GM04503 (cell line): ENCODE measurements at regions not wholly inside any gene's neighbourhood (a gene's known extent, or its start where the extent isn't known, plus 50 kb on each side); places are given as distances from the start of the nearest gene placed in this dataset.

Source experiments
- DNase-seq: peaks from one replicate; pipeline ENCODE4 v3.0.0-alpha.2; 2012; ENCODE audit warnings: low read depth

DNA sequence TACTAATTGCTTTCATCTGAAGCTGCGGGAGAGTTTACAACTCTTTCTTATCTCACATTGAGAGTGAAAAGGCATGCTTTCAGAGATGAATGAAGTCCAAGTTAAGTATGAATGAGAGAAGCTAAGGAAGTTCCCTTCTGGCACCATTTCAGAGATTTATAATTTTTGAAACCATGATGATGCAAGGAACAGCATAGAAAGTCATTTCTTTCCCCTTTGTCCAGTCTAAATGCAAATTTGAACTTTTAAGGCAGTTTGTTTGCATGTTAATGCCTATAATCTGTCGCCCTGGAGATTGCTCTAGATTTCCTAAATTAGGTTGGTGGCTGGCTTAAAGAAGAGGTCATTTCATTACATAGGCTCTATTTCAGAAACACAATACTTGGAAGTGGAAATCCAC lies 594.8 kb upstream of the GOT2 start:
- DNase-seq = no peak

DNA sequence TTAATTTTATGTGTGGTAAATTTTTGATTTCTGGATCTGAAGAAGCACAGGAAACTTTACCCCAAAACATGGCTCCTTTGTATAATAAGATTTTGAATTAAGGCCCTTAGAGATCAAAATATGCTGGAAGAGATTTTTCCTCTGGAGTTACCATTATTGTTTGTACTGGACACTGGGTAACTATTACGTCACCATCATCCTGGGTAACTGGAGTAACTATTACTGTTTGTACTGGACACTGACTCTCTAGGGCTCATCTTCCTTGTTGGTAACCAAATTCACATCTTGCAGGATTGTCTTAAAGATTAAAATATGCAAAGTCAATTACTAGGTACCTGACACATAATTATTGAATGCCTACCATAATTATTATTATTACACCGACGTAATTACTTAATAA lies 593.8 kb upstream of the GOT2 start:
- DNase-seq = no peak

DNA sequence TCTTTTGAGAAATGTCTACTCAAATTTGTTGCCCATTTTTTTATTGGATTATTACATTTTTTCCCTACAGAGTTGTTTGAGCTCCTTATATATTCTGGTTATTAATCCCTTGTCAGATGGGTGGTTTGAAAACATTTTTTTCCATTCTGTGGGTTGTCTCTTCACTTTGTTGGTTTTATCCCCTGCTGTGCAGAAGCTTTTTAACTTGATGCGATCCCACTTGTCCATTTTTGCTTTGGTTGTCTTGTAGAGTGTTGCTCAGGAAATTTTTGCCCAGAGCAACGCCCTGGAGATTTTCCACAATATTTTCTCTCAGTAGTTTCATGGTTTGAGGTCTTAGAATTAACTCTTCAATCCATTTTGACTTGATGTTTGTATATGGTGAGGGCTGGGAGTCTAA lies 592.8 kb upstream of the GOT2 start:
- DNase-seq = no peak

DNA sequence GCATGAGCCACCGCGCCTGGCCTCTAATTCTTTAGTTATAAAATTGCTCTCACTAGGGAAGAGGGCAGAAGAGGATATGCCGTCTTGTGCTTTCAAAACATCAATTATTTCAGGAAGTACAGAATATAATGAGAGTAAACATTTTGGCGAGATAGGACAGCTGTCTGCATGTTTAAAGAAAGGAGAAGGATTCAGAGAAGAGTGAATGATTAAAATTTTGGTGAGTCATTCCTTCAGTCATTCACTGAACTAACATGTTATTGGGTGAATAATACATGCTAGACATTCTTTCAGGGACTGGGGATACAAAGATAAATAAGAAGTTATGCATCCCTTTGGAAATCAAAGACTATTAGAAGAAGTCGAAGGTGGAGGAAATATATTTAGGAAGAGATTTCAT lies 590.3 kb upstream of the GOT2 start:
- DNase-seq = no peak

DNA sequence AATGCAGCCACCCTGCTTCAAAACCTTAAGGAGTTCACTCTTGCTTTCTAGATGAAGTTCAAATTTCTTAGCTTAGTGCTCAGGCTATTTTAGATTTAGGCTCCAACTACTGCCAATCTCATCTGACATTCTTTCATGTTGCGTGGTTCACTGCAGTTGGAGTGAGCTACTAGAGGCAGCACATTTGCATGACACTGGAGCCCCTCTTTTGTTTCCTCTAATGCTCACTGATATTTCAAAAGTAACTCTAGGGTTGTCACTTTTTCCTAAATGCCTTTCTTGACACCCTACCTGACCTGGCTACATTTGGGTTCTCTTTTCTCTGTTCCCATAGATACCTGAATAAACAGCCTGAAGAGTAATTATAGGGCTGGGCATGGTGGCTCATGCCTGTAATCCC lies 586.5 kb upstream of the GOT2 start:
- DNase-seq = no peak

DNA sequence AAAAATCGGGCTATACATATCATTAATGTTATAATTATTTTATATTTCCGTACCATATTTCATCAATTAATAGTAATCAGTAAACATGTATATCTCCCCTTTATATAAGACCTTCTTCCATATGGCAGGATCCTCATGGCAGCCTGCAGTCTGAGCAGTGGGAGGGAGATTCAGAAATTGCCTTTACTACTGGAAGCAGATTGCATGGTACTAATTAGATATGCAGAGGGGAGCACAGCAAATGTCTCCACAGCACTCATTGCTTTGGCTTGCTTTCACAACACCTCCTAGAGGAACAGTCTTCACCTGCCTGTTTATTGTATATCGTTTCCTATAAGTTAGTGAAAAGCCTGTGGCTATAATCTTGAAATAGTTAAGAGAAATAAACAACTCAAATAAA lies 585.8 kb upstream of the GOT2 start:
- no peak for DNase-seq

DNA sequence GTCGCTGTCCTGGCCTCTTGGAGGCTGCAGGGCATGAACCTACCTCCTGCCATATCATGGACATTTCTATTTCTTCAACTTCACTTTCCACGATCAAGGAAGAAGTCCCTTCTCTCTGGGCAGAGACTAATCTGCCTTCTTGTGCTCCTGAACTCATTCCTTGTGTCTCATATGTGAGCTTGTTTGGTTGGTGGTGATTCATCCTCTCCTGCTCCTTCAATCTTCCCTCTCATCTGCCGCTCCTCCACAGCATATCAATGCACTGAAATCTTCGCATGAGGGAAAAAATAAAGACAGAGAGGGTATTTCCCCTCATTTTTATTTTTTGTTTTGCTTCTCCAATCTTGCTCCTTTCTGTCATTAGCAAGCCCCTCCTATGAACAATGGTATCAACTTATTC lies 571.7 kb upstream of the GOT2 start:
- DNase-seq = no peak

DNA sequence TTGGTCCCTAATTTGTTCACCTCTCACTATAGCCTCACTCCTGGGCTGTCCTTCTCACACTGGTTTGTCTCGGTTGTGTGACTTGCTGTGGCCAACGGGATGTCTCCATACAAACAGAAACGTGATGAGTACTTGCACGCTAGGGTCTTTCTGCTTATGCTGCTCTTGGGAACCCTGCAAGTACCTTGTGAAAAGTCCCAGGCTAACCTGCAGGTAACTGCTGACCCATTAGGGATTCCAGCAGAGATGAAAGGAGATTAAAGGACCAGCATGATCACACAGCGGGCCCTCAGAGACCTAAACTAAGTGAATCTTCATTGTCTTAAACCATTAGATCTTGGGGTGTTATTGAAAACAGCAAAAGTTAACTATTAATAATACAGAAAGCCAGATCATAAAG lies 562.8 kb upstream of the GOT2 start:
- no peak for DNase-seq

DNA sequence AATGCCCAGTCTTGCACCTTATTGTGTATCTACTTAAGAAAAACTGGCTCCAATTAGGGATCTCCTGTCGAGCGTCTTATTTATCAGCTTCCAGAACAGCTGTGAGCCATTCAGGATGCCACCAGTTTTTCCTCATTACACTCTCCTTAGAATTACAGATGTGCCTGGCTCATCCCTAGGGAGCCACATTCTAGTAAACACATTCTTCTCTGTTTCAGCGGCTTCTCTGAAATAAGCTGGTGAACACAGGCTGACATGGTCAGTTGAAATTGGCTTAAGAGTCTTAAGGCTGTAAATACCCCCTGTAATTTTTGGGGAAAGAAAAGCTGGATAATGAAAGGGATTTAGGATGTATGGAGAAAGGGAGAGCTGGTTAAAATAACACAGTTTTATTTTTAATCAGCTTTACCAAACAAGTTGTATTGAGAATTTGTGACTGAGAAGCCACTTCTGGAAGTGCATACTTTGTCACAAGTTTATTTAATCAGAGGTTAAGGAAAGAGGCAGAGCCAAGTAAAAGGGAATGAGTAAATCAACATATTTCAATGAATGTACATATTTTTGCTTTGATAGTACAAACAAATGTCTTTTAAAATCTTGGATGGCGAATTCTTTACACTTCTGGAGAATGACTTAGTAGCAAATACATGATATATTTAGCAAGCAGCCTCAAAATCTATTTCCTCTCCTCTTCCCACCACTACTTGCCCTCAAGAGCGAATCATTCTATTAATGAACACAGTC lies 562.0 kb upstream of the GOT2 start:
- no peak for DNase-seq

DNA sequence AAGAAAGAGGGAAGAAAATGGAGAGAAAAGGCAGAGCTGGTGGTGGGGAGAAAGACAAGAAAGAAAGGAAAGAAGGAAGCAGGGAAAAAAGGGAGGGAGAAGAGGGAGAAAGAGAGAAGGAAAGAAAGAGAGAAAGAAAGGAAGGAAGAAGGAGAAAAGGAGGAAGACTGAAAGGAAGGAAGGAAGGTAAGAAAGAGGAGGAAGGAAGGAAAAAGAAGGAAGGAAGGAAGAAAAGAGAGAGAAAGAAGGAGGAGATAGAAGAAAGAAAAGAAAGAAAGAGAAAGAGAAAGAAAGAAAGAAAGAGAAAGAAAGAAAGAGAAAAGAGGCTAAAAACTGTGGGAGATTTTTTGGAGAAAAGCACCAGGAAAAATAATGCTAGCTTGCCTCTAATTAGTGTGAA lies 561.4 kb upstream of the GOT2 start:
- no peak for DNase-seq

DNA sequence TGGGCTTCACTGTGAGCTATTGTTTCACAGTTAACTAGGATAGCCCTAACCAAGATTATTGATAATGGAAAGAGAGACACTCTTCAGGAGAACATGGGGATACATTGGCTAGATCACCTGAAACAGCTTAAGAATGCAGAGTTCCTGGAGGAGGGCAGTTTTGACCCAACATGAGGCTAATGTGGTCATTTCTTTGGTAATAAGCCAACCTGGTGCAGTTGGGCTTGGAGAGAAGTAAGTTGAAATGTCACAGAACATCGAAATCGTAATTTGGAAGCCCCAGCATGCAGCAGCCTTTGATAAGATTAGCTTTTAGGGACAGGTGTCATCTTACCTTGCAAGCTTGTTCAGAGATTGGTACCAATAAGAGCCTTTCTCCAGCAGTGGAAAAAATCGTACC lies 556.6 kb upstream of the GOT2 start:
- no peak for DNase-seq

DNA sequence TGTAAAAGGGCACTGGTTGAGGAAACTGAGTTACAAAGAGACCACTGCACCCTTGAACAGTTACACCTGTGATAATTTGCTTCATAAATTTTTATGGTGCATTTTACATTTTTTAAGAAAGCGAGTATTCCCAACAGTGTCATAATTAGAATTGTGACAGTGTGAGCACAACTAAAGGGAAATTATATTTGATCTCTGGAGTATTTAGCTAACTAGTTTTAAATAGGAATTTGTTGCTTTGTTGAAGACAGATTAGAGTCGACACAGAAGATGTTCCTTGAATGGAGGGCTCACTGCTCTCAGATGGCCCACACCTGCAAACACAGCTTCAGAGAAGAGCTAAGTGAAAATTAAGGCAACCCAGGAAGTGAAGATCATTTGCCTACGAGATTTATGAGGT lies 555.0 kb upstream of the GOT2 start:
- no peak for DNase-seq

DNA sequence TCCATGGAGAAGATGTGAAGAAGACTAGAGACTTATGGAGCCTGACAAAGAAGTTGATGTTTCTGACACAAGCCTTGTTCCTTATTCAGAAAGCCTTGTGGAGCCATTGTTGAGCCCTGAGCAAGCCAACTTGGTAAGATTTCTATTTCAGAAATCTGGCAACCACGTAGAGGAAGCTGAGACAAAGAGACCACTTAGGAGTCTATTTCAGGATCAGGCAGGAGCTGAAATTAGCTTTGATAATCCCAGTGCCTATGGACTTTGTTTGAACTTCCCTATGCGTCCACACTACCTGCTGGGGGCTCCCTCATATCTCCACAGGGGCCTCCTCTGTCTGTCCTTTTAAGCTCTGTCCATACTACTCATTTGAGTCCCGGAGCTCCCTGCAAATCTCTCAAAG lies 540.0 kb upstream of the GOT2 start:
- no peak for DNase-seq

DNA sequence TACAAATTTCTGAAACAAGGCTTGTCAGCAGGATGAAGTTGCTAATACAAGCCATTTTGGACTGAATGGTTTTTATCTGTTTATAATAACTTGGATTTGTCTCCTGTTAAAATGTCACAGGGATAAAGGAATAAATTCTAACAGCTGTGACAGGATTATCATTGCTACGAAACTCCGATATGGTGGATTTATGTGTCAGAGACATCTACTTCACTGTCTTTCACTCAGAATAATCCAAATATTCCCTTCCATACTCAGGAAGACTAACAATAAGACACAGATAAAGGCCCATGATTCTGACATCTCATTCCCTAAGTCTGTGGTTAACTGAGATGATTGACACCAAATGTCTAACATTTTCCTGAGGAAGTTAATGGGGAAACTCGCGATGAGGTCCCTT lies 529.8 kb upstream of the GOT2 start:
- no peak for DNase-seq

DNA sequence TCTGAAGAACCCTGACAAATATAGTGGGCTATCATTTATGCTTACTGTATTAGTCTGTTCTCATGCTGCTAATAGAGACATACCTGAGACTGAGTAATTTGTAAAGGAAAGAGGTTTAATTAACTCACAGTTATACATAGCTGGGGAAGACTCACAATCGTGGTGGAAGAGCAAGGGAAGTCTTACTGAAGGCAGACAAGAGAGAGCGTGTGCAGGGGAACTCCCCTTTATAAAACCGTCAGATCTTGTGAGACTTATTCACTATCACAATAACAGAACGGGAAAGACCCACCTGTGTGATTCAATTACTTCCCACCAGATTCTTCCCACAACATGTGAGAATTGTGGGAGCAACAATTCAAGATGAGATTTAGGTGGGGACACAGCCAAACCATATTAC lies 526.8 kb upstream of the GOT2 start:
- DNase-seq = no peak

DNA sequence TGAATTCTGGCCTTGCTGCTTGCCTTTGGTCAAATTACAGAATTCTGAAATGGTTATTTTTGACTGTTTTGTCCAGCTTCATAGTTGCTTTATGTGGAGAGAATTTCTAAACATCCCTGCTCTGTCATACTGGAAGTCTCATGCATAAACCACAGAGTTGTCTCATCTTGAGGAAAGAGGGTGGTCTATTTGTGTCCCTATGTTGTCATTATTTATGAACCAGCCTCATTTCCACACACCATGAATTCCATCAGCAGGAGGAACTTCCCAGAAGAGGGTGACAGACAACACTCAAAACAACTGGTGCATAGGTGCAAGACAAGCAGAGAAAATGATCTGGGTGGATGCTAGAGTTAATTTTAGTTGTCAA lies 525.8 kb upstream of the GOT2 start:
- no peak for DNase-seq

DNA sequence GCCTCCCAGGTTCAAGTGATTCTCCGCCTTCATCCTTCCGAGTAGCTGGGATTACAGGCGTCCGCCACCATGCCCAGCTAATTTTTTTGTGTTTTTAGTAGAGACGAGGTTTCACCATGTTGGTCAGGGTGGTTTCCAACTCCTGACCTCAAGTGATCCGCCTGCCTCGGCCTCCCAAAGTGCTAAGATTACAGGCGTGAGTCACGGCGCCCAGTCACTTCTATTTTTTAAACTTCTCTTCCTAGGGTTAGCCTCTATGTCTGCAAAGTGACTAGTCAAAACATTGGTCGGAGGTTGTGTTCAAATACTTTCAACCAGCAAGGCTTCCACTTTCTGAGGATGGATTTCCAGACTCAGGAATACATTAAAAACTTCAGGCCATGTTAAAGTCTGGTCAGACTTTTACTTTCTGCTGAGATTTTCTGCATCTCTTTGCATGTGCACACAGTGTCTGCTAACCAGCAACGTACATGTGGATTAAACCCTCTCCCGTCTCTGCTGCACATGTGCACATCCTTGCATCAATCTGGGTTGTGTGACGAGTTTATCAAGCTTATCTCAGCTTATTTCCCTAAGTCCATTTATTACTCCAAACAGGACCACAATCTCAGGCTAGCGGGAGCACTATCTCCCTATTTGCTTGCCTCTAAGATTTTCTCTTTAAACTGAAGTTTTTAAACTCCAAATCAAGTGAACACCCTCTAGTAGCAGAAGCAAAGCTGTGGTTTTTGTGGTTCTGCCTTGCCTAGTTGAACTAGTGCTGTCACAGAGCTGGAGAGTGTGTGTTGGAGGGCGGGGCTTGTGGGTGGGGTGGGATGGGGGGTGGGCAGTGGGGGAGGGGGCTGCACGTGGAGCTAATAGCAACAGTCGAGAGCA lies 525.2 kb upstream of the GOT2 start:
- no peak for DNase-seq

DNA sequence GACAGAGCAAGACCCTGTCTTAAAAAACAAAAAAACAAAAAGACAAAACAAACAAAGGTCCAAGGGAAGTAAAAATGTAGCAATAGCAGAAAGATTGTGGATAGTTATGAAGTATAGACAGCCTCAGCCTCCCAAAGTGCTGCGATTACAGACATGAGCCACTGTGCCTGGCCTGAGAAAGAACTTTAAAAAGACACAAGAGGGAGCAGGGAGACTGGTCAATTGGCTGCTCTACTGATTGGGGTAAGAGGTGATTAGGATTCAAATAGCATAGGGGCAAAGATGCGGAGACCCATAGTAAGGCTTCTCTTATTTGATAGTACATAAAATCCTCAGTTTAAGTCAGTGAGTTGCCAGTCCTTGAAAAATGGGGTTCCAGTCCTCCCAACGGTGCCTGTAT lies 518.2 kb upstream of the GOT2 start:
- DNase-seq = no peak

DNA sequence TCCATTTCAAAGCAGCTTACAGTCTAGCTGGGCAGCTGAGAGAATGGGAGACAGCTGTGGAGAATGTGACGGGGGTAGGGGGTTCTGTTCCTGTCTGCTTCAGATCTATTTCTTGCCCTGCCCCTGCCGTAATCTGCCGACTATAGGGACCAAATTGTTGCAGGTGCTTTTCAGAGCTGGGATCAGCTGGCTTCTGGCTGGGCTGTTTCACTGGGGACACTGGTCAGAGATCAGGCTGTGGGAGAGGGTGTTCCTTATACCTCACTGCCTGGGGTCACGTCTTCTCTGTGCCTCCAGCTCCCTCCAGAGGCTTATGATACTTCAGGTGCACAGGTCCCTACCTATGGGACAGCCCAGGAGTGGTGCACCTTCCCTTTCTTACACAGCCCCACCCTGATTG lies 514.9 kb upstream of the GOT2 start:
- no peak for DNase-seq

DNA sequence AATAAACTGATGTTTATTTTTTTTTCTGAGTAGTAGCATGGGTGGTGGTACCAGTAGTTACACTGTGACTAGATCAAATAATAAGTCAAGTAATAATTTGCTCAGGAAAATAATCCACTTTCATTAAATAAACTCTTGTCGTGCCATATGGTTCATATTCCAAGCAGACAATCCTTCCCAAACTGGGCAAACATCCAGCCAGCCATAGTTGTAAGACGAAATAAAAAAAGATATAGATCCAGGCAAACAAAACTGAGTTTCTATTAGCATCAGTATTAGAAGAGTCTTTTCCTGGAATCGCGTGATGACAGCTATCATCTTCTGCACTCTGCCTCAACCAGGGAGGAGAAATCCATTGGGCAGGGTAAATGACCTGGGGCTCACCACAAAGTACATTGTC lies 508.4 kb upstream of the GOT2 start:
- no peak for DNase-seq

DNA sequence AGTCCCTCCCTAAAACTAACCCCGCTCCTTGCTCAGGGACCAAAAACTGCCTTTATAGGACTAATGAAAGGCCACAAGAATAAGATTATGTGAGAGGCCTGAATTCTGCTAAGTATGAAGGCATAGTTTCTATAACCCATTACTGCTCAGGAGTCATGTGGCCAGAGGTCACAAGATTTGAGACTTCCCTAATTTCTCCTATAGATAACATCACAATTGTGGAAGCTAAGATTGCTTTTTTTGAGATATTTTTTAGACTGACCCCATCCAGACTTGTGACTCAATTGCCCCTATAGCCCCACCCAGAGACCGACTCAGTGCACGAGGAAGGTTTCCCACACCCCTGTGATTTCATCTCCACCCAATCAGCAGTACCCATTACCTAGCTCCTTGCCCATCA lies 504.1 kb upstream of the GOT2 start:
- DNase-seq = no peak

DNA sequence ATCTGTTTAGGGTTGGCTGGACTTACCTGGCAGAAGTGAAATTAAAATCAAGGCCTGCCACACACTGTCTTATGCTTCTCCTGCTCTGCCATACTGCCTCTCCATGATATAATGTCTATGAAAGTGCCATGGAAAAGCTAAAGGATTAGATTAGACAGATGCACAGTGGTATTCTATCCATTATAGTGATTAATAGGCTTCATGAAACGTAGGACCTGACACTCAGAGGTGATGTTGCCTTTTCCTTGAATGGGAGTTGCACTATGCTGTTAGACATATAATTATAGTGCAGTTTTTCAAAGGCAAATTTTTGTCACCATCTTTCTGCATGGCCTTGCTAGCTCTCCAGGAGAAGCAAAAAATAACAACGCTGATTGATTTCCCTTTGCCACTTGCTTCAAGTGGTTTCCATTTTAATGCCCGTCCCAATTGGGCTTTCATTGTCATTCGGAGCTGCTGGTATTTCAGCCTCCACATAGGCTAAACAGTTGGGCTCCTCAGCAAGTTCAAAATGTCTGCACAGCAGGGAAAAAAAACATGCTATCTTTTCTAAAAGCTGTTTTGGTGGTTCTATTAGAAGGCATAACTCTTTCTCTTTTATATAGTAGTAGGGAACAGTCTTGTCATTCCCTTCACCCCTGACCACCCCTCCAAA lies 502.8 kb upstream of the GOT2 start:
- no peak for DNase-seq

DNA sequence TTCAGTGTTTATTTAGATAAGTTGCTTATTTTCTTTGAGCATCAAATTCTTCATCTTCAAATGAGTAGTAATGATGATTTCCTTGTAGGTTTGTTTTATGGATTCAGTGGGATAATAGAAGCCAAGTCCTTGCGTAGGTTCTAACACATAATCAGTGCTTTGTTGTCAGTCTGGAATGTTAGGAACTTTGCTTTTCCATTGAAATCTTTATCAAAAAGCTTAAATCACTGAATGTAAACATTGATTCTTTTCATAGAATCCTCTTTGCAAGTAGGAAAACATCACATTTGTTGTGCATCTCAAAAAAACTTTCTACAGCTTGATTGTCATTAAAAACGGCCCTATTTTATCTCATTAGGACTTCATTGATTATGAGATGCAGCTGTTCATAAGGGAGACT lies 490.3 kb upstream of the GOT2 start:
- DNase-seq = no peak
